WERI-Rb-1 (cell line): ENCODE measurements at regions not wholly inside any gene's neighbourhood (a gene's known extent, or its start where the extent isn't known, plus 50 kb on each side); places are given as distances from the start of the nearest gene placed in this dataset.

Experiments
- DNase-seq: peaks from one replicate; pipeline ENCODE4 v3.0.0-alpha.2; 2020
- H3K27ac ChIP-seq: fragments of 250-450 bp; sonication (Bioruptor Pico); 2 replicates; pipeline ENCODE4 v1.5.1; 2020; ENCODE audit warnings: mild to moderate bottlenecking, moderate library complexity
- H3K27me3 ChIP-seq: fragments of 250-450 bp; sonication (Bioruptor Pico); 2 replicates; pipeline ENCODE4 v1.5.1; 2021; ENCODE audit warnings: mild to moderate bottlenecking, low read depth, moderate library complexity; ENCODE audit not compliant: insufficient read depth, severe bottlenecking
- H3K36me3 ChIP-seq: fragments of 250-450 bp; sonication (Bioruptor Pico); 2 replicates; pipeline ENCODE4 v1.5.1; 2020; ENCODE audit warnings: mild to moderate bottlenecking, moderate library complexity
- H3K4me3 ChIP-seq: 2 replicates; pipeline ENCODE4 v1.5.1; 2011; ENCODE audit warnings: low read depth, mild to moderate bottlenecking, control low read depth, low read length
- H3K9me3 ChIP-seq: fragments of 250-450 bp; sonication (Bioruptor Pico); 2 replicates; pipeline ENCODE4 v1.5.1; 2021; ENCODE audit warnings: mild to moderate bottlenecking, moderate library complexity; ENCODE audit not compliant: severe bottlenecking
- CTCF ChIP-seq: IDR thresholded peaks from 2 replicates; pipeline ENCODE4 v1.5.1; 2011; ENCODE audit warnings: low read depth, mild to moderate bottlenecking, control low read depth, inconsistent platforms, low read length

GRCh38 chr6:142651384-142651783, 293.6 kb downstream of the HIVEP2 start:
- Histone ChIP-seq H3K36me3 (no peaks in the 10 kb centered on the region), H3K4me3 (no peak overlapping the region), H3K27ac (no peak overlapping the region), H3K27me3 (no peaks in the 10 kb centered on the region), H3K9me3 (no peaks in the 10 kb centered on the region)
- no peak for DNase-seq
- TF ChIP-seq CTCF, result no peak

- Histone ChIP-seq H3K9me3 (no peaks in the 10 kb centered on the region), H3K27me3 (no peaks in the 10 kb centered on the region), H3K4me3 (no peak overlapping the region), H3K27ac (no peak overlapping the region), H3K36me3 (no peaks in the 10 kb centered on the region)
- DNase-seq, result no peak
- no peak for TF ChIP-seq CTCF
Observed at GRCh38 chr6:142653710-142654420, 291.1 kb downstream of the HIVEP2 start.

- no peak for TF ChIP-seq CTCF
- H3K9me3 ChIP-seq, result no peaks in the 10 kb centered on the region
- no peaks in the 10 kb centered on the region for H3K27me3 ChIP-seq
- no peaks in the 10 kb centered on the region for H3K36me3 ChIP-seq
- no peak overlapping the region for H3K27ac ChIP-seq
- DNase-seq, result no peak
- no peak overlapping the region for H3K4me3 ChIP-seq
Observed at GRCh38 chr6:142659661-142660060, 285.3 kb downstream of the HIVEP2 start.

GRCh38 chr6:142665393-142665792, 279.6 kb downstream of the HIVEP2 start:
- Histone ChIP-seq H3K36me3 (no peaks in the 10 kb centered on the region), H3K9me3 (no peaks in the 10 kb centered on the region), H3K27ac (no peak overlapping the region), H3K27me3 (no peaks in the 10 kb centered on the region), H3K4me3 (no peak overlapping the region)
- TF ChIP-seq CTCF, result no peak
- no peak for DNase-seq

- Histone ChIP-seq H3K9me3 (no peaks in the 10 kb centered on the region), H3K27ac (no peak overlapping the region), H3K4me3 (no peak overlapping the region), H3K36me3 (no peaks in the 10 kb centered on the region), H3K27me3 (no peaks in the 10 kb centered on the region)
- no peak for TF ChIP-seq CTCF
- no peak for DNase-seq
Observed at GRCh38 chr6:142666599-142667185, 278.3 kb downstream of the HIVEP2 start.
